IgD-negative memory B cell (primary cell): ENCODE measurements at regions not wholly inside any gene's neighbourhood (a gene's known extent, or its start where the extent isn't known, plus 50 kb on each side); places are given as distances from the start of the nearest gene placed in this dataset.

Source experiments
- H3K27ac Mint-ChIP-seq, 3 donors: one replicate each; pipeline ENCODE4 v1.8.0; 2020 to 2022; ENCODE audit warnings: mild to moderate bottlenecking in 3 of 3, mixed read lengths in 3 of 3, moderate library complexity in 1 of 3
- H3K27me3 Mint-ChIP-seq: one replicate; pipeline ENCODE4 v1.8.0; 2021; ENCODE audit warnings: mixed read lengths
- H3K36me3 Mint-ChIP-seq: one replicate; pipeline ENCODE4 v1.8.0; 2020; ENCODE audit warnings: mild to moderate bottlenecking, mixed read lengths
- H3K4me1 Mint-ChIP-seq, 3 donors: one replicate each; pipeline ENCODE4 v1.8.0; 2020 to 2022; ENCODE audit warnings: mixed read lengths in 3 of 3, mild to moderate bottlenecking in 1 of 3
- H3K4me3 Mint-ChIP-seq, 4 donors: one replicate each; pipeline ENCODE4 v1.8.0; 2020 to 2022; ENCODE audit warnings: mild to moderate bottlenecking in 4 of 4, mixed read lengths in 4 of 4, moderate library complexity in 3 of 4
- H3K9me3 Mint-ChIP-seq, 3 donors: one replicate each; pipeline ENCODE4 v1.8.0; 2020 to 2021; ENCODE audit warnings: mixed read lengths in 3 of 3, mild to moderate bottlenecking in 1 of 3

DNA sequence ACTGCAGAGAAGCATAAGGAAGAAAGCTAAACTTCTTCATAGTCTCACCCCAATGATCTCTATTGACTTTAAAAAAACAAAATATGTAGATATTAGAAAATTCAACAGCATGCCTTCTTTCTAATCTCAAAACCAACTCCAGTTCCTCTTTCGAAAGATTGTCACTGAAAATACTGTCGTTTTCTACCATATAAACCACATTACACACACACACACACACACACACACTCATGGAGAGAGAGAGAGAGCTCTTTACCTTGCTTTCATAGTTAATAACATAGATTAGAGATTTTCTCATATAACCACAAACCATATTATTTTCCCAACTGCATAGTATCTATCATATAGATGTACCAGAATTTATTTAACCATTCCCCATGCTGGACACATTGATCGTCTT, 296.2 kb upstream of the MGMT start:
- H3K27me3 Mint-ChIP-seq: no peaks in the 10 kb centered on the region
- no peaks in the 10 kb centered on the region for H3K36me3 Mint-ChIP-seq
- no peak overlapping the region for H3K4me3 Mint-ChIP-seq
- no peaks in the 10 kb centered on the region for H3K4me1 Mint-ChIP-seq
- H3K9me3 Mint-ChIP-seq: no peaks in the 10 kb centered on the region
- H3K27ac Mint-ChIP-seq: no peak overlapping the region

DNA sequence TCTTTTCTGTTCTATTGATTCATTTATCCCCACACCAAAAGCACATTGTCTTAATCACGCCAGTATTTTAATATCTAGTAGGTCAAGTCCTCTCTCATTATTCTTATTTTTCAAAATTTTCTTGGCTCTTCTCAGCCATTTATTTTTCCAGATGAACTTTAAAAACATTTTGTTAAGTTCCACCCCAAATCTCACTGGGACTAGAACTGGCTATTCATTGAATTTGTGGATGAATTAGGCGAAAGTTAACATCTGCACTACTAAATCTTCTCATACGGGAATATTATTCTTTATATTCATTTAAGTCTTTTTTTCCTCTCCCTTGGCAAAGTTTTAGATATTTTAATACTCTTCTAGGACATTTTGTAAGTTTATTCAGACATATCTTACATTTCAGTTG, 295.2 kb upstream of the MGMT start:
- Mint-ChIP-seq H3K27ac (no peak overlapping the region), H3K4me3 (no peak overlapping the region), H3K36me3 (no peaks in the 10 kb centered on the region), H3K9me3 (no peaks in the 10 kb centered on the region), H3K27me3 (no peaks in the 10 kb centered on the region), H3K4me1 (no peaks in the 10 kb centered on the region)

DNA sequence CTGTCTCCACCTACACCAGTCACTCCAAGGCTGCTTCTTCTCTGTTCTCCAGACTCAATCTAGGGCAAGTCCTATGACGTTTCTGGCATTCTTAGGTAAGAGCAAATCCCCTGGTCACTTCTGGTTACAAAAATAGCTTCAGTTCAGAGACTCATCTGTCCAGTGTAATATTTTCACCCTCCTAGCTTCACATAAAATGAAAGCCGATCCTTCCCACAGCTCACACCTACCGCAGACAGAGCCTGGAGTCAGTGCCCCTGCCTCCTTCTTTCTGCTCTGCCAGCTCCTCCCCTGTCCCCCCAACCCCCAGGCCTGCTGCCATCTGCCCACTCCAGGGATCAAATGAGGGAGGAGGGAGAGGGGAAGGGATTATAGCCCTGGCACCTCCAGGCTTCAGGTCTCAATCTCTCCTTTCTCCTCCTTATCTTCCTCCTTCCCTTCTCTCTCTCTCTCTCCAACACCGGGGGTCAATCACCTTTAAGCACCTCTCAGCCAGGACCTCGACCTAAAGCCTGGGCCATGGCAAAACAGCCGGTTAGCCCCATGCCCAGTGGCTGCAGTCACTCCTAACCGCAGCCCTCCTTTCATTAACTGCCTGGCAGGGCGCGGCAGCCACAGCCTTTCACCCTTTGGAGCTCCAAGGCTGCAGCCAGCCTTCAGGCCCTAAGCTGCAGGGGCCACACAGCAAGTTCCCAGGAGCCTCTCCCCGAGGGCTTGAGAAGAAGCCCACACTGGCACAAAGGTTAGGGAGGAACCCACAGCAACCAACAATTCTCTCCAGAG, 292.6 kb upstream of the MGMT start:
- Mint-ChIP-seq H3K36me3 (no peaks in the 10 kb centered on the region), H3K27ac (no peak overlapping the region), H3K4me3 (no peak overlapping the region), H3K4me1 (no peaks in the 10 kb centered on the region), H3K27me3 (no peaks in the 10 kb centered on the region), H3K9me3 (no peaks in the 10 kb centered on the region)

DNA sequence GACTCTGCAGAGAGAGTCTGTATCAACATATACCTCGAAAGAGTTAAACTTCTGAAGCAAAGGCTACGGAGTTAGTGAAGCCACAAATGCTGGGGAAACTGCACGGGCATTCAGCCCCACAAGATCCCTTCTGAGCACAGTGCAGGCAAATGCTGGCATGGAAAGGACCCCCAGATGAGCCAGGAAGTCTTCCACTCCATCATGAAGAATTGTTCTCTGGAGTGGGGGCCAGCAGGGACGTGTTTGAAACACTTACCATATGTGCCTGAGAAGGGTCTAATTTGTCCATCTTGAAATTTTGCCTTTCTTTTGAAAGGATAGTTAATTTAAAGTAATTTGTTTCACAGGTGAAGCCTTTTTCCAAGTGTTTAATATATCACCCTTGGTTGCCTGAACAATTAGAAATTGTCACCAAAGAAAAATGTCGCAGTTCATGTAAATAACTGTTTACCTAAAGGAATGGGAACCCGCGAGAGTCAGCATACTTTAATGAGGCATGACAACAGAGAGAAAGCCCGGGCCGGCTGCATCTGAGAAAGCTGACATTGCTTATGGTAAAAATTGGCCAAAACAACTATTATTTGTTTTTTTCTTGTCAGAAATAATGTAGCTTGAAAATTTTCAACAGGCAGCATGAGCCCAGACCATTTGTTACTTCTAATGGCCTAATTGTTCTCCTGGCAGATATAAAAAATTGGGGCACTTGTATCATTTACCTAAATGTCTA, 287.6 kb upstream of the MGMT start:
- no peaks in the 10 kb centered on the region for H3K4me1 Mint-ChIP-seq
- no peak overlapping the region for H3K4me3 Mint-ChIP-seq
- no peaks in the 10 kb centered on the region for H3K36me3 Mint-ChIP-seq
- H3K9me3 Mint-ChIP-seq: peaks cover 0 to 3% (median 0%) of the 10 kb centered on the region in 3 donors
- H3K27ac Mint-ChIP-seq: no peak overlapping the region
- no peaks in the 10 kb centered on the region for H3K27me3 Mint-ChIP-seq

DNA sequence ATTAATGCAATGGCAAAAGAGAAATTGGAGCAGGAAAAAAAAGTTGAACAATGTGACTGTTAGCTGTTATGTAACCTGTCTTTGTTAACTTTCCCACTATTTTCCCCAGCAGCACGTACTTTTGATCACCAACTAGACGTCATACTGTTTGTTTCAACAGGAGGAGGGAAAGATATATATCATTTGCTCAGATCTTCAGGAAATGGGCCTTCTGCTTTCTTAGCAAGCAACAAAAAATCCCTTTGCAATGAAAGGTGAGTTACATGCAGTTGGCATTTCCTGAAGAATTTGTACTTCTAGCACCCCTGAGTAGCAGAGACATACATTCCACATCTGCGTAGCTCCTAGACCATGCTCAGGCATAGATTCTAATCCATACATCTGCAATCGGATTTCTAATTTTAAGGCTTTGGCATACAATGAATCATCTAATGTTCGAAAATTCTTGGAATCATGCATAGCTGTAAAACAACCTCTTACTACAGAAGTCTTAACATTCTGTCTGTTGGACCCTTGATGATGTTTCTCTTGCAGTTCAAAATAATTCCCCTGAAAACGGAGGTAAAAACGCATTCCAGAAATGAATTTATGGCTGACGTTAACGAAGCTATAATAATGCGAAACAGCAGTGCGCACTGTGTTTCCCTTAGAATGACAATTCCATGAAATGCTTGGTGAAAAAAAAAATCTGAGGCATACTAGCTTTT, 286.9 kb upstream of the MGMT start:
- Mint-ChIP-seq H3K9me3 (peaks cover 0 to 3% (median 0%) of the 10 kb centered on the region in 3 donors), H3K36me3 (no peaks in the 10 kb centered on the region)

DNA sequence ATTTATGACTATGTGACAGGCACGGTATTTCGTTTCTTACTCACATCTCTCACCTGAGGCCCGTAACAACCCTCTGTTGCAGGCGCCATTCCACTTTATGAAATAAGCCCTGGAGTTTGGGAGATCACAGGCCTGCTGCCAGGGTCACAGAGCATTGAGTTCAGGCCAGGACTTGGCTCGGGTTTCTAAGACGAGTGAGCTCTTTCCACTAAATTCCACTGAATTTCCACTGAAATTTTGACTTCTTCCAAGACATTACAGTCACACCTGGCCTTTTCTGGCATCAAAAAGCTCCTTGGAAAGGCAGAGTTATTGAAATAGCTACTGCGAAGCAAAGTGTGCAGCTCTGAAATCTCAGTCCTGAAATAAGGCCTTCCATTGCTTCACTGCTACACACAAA, 282.8 kb upstream of the MGMT start:
- no peaks in the 10 kb centered on the region for H3K27me3 Mint-ChIP-seq

More for the DNA sequence above, 286.9 kb upstream of the MGMT start:
- H3K4me3 Mint-ChIP-seq: no peak overlapping the region
- H3K4me1 Mint-ChIP-seq: no peaks in the 10 kb centered on the region
- H3K27ac Mint-ChIP-seq: no peak overlapping the region
- H3K27me3 Mint-ChIP-seq: no peaks in the 10 kb centered on the region

DNA sequence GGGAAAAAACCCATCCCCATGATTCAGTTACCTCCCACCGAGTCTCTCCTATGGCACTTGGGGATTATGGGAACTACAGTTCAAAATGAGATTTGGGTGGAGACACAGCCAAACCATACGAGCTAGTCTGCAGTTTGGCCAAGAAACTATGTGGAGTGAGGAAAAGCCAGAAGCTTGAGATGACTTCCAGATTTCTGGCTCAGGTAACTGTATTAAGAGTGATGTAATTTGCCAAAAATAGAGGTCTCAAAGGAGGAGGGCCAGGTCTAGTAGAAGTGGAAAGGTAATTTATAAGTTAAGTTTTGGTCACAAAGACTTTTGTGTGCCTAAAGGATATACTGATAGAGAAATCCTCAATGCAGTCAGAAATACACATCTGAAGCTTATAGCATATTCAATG, 279.7 kb upstream of the MGMT start:
- no peaks in the 10 kb centered on the region for H3K36me3 Mint-ChIP-seq
- no peak overlapping the region for H3K4me3 Mint-ChIP-seq
- H3K9me3 Mint-ChIP-seq: peaks cover 4 to 20% (median 10%) of the 10 kb centered on the region in 3 donors
- no peaks in the 10 kb centered on the region for H3K27me3 Mint-ChIP-seq
- H3K27ac Mint-ChIP-seq: no peak overlapping the region
- H3K4me1 Mint-ChIP-seq: no peaks in the 10 kb centered on the region

More for the DNA sequence above, 282.8 kb upstream of the MGMT start:
- no peak overlapping the region for H3K4me3 Mint-ChIP-seq
- H3K27ac Mint-ChIP-seq: no peak overlapping the region
- no peaks in the 10 kb centered on the region for H3K4me1 Mint-ChIP-seq
- H3K9me3 Mint-ChIP-seq: peaks cover 4 to 20% (median 6%) of the 10 kb centered on the region in 3 donors
- H3K36me3 Mint-ChIP-seq: no peaks in the 10 kb centered on the region

DNA sequence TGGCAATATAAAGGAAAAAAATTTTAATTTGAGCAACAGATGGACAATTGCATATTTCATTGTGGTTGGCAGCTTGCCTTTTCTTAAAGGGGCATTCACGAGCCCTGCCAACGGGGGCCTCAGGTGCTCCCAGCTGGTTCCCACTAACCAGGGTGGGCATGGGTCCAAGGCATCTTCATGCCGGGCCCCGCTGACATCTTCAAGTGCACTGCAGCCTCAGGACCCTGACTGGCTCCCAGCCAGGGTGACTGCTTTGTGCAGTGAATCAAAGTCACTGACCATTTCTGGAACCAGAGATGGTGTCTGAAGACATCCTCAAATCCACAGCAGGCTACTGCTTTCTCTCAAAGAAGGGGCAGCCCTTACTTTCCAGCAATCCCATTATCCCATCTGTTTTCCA, 275.2 kb upstream of the MGMT start:
- H3K36me3 Mint-ChIP-seq: no peaks in the 10 kb centered on the region
- H3K4me1 Mint-ChIP-seq: no peaks in the 10 kb centered on the region
- H3K27me3 Mint-ChIP-seq: no peaks in the 10 kb centered on the region
- H3K4me3 Mint-ChIP-seq: no peak overlapping the region
- H3K27ac Mint-ChIP-seq: no peak overlapping the region
- H3K9me3 Mint-ChIP-seq: peaks cover 4 to 14% (median 11%) of the 10 kb centered on the region in 3 donors

DNA sequence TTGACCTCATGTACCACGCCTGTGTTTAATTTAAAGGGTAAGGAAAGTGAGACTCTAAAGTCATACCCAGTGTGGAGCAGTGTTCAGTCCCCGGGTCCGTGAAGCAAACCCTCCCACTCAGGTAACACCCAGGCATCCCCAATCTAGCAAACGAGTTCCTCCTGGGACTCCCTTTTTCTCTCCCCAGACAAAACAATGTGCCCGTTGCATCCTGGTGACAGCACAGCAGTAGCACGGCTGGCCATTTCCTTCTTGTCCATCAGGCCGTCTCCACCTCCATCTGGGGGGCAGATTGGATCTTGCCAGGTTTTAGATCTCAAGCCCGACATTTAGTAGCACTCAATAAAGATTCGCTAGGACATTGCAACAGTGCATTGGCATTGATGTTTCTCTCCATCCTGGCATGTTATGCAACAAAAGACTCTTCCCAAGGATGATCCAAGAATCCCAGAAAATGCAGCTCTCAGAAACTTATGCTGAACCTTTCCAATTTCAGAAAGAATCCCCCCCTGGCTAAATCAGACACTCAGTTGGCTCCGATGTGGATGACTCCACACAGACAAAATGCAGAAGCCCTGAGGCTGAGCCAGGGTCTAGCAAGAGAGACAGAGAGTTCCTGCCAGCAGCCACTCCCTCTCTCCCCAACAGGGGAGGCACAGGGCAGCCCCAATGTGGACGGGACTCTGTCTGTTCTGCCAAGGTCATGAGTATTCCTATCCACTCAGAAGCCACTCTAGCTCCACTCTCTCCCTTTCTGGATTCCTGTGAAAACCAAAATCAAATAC, 274.5 kb upstream of the MGMT start:
- Mint-ChIP-seq H3K27ac (no peak overlapping the region), H3K4me3 (no peak overlapping the region)

DNA sequence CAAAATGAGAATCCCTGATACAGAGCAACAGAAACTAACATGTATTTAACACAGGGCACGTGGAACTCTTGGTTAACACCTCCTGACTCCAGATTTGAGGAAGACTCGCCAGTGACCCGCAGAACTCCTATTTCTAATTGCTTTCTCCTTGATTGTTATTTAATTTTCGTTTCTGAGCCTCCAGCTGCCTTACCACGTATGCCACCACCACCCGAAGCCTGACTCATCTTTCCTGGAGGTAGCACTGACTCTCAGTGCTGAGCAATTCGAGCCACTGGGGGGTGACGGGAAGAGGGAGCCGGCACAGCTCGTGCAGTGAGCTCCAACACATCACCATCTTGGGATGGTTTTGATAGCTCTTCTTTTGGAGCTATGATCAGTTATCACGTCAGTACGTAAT, 273.9 kb upstream of the MGMT start:
- Mint-ChIP-seq H3K4me1 (no peaks in the 10 kb centered on the region), H3K36me3 (no peaks in the 10 kb centered on the region), H3K27ac (no peak overlapping the region), H3K4me3 (no peak overlapping the region), H3K27me3 (no peaks in the 10 kb centered on the region), H3K9me3 (peaks cover 0 to 7% (median 2%) of the 10 kb centered on the region in 3 donors)

More for the DNA sequence above, 274.5 kb upstream of the MGMT start:
- no peaks in the 10 kb centered on the region for H3K36me3 Mint-ChIP-seq
- no peaks in the 10 kb centered on the region for H3K27me3 Mint-ChIP-seq
- H3K9me3 Mint-ChIP-seq: peaks cover 2 to 8% (median 7%) of the 10 kb centered on the region in 3 donors
- no peaks in the 10 kb centered on the region for H3K4me1 Mint-ChIP-seq

DNA sequence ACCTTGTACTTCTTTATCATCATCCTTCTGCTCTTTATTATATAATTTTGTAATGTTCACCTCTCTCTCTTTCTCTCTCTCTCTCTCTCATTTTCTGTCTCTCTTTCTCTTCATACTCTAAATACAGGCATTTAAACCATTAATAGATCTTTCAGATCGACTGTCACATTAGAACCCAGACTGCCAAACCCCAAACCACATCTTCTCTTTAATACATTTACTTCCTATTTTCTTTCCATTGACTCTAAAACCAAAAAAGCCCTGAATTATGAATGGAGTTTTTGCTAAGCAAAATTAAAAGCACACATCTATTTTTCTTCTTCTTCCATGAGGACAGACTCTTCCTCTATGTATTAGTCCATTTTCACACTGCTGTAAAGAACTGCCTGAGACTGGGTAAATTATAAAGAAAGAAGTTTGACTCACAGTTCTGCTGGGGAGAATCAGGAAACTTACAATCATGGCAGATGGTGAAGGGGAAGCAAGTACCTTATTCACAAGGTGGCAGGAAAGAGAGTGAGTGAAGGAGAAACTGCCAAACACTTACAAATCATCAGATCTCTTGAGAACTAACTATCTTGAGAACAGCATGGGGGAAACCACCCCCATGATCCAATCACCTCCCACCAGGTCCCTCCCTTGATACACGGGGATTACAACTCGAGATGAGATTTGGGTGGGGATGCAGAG, 272.7 kb upstream of the MGMT start:
- peaks cover 0 to 7% (median 0%) of the 10 kb centered on the region in 3 donors for H3K9me3 Mint-ChIP-seq

DNA sequence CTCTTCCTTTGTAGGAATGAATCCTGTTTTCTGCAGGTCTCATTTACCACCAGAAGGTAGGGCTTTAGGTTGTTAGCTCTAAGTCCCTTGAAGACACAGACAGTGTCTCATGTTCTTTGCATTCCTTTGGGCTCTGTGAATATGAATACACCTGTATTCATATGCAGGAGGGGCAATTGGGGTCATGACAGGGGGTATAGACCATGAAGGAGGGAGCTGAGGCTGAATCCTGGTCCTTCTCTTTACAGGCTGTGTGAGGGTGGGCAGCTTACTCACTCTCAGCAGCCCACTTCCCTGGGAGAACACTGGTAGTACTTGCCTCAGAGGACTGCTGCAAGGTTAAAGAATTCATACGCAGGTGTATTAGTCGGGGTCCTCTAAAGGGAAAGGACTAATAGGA, 267.2 kb upstream of the MGMT start:
- Mint-ChIP-seq H3K9me3 (peaks cover 3 to 5% (median 5%) of the 10 kb centered on the region in 3 donors), H3K36me3 (no peaks in the 10 kb centered on the region), H3K4me1 (no peaks in the 10 kb centered on the region), H3K27me3 (no peaks in the 10 kb centered on the region), H3K27ac (no peak overlapping the region), H3K4me3 (no peak overlapping the region)

More for the DNA sequence above, 272.7 kb upstream of the MGMT start:
- Mint-ChIP-seq H3K27ac (no peak overlapping the region), H3K4me1 (no peaks in the 10 kb centered on the region), H3K27me3 (no peaks in the 10 kb centered on the region), H3K36me3 (no peaks in the 10 kb centered on the region), H3K4me3 (no peak overlapping the region)

DNA sequence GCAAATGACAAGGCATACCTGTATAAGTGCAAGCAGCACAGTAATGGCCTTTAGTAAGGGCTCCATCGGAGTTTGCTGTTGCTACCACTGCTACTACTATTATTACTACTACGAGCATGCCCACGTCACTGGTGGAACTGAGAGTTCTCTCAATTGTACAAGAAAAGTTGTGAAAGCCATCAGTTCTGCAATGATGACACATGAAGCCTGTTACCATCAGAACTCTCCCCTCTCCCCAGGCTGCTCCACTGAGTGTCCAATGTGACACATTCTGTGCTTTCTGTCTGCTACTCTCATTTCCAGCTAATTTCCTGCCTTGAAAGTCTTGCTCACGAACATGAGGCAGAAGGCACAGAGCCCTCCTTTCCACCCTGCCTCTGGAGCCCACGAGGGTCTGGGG, 263.2 kb upstream of the MGMT start:
- Mint-ChIP-seq H3K27ac (no peak overlapping the region), H3K36me3 (no peaks in the 10 kb centered on the region), H3K9me3 (peaks cover 3 to 5% (median 4%) of the 10 kb centered on the region in 3 donors), H3K27me3 (no peaks in the 10 kb centered on the region), H3K4me1 (no peaks in the 10 kb centered on the region), H3K4me3 (no peak overlapping the region)

DNA sequence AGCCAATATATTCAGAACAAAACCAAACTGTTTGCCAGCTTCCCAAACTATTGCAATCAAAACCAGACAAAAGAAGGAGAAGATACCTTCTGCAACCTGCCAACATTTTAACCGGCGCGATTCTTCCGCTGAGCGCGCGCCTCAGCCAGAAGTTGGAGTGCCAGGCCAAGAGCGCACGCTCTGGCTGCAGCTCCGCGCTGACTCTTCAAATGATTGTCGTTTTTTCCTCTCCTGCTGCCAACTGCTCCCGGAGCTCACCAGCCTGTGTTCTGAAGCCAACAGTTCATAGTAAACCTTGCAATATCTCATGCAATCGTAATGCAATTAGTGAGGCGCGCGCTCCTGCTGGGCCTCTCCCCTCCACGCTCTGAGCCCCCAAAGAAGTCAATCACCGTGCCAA, 259.7 kb upstream of the MGMT start:
- Mint-ChIP-seq H3K27ac (no peak overlapping the region), H3K9me3 (peaks cover 0 to 4% (median 3%) of the 10 kb centered on the region in 3 donors), H3K27me3 (peaks cover 2% of the 10 kb centered on the region), H3K4me1 (no peaks in the 10 kb centered on the region), H3K4me3 (no peak overlapping the region), H3K36me3 (no peaks in the 10 kb centered on the region)
